C4-2B (cell line): ENCODE measurements at regions not wholly inside any gene's neighbourhood (a gene's known extent, or its start where the extent isn't known, plus 50 kb on each side); places are given as distances from the start of the nearest gene placed in this dataset.

Experiments used
- H3K27ac ChIP-seq: fragments of 450-650 bp; 2 replicates; pipeline ENCODE4 v1.5.1; 2017
- CTCF ChIP-seq: fragments of 450-650 bp; conservative IDR thresholded peaks from 2 replicates; pipeline ENCODE4 v1.5.1; 2017; ENCODE audit warnings: mild to moderate bottlenecking
- ZFX ChIP-seq: fragments of 450-650 bp; IDR thresholded peaks from 2 replicates; pipeline ENCODE4 v1.6.1; 2017

GRCh38 chr10:29917311-29917710 is 142.1 kb downstream of the JCAD start:
- H3K27ac ChIP-seq = peak overlapping the region; percentile 59
- TF ChIP-seq ZFX (no peak), CTCF (no peak)

GRCh38 chr10:29916669-29917068 is 142.7 kb downstream of the JCAD start:
- peak overlapping the region; percentile 59 for H3K27ac ChIP-seq
- TF ChIP-seq ZFX (no peak), CTCF (no peak)

GRCh38 chr10:29914986-29915785 is 144.2 kb downstream of the JCAD start:
- no peak for TF ChIP-seq ZFX

GRCh38 chr10:29908962-29909361 is 150.4 kb downstream of the JCAD start:
- no peak for TF ChIP-seq ZFX
- H3K27ac ChIP-seq = no peak overlapping the region

More at GRCh38 chr10:29914986-29915785, 144.2 kb downstream of the JCAD start:
- no peak overlapping the region for H3K27ac ChIP-seq

GRCh38 chr10:29900865-29901264 is 158.5 kb downstream of the JCAD start:
- no peak overlapping the region for H3K27ac ChIP-seq
- TF ChIP-seq CTCF = no peak
- no peak for TF ChIP-seq ZFX

GRCh38 chr10:29897999-29898716 is 161.2 kb downstream of the JCAD start:
- TF ChIP-seq CTCF (no peak), ZFX (no peak)
- no peak overlapping the region for H3K27ac ChIP-seq

GRCh38 chr10:29897430-29897829 is 162.0 kb downstream of the JCAD start:
- TF ChIP-seq ZFX = no peak
- no peak for TF ChIP-seq CTCF
- H3K27ac ChIP-seq = no peak overlapping the region

GRCh38 chr10:29896053-29896452 is 163.3 kb downstream of the JCAD start:
- TF ChIP-seq CTCF (no peak), ZFX (no peak)

More at GRCh38 chr10:29896053-29896452, 163.3 kb downstream of the JCAD start:
- no peak overlapping the region for H3K27ac ChIP-seq
